DND-41 (cell line): ENCODE measurements at regions not wholly inside any gene's neighbourhood (a gene's known extent, or its start where the extent isn't known, plus 50 kb on each side); places are given as distances from the start of the nearest gene placed in this dataset.

Source experiments
- ATAC-seq: fragments of 200-7000 bp; cut with Tn5 transposase; 3 replicates; pipeline ENCODE4 v1.9.1; 2021; ENCODE audit warnings: low read depth; ENCODE audit not compliant: insufficient read depth
- DNase-seq: peaks from one replicate; pipeline ENCODE4 v3.0.0-alpha.2; 2020
- H2AFZ ChIP-seq: 2 replicates; pipeline ENCODE4 v1.6.0; 2012; ENCODE audit warnings: low read depth, low read length
- H3K27ac ChIP-seq: 2 replicates; pipeline ENCODE4 v1.5.1; 2012; ENCODE audit warnings: low read length, inconsistent platforms
- H3K27me3 ChIP-seq: fragments of 200-600 bp; sonication (generic); 2 replicates; pipeline ENCODE4 v1.6.0; 2012; ENCODE audit warnings: low read length, mild to moderate bottlenecking, inconsistent platforms; ENCODE audit not compliant: insufficient read depth, poor library complexity
- H3K36me3 ChIP-seq: 2 replicates; pipeline ENCODE4 v1.5.1; 2012; ENCODE audit warnings: low read length, inconsistent platforms; ENCODE audit not compliant: insufficient read depth
- H3K4me1 ChIP-seq: 2 replicates; pipeline ENCODE4 v1.5.1; 2012; ENCODE audit warnings: mild to moderate bottlenecking, low read length; ENCODE audit not compliant: insufficient read depth
- H3K4me2 ChIP-seq: 2 replicates; pipeline ENCODE4 v1.6.0; 2012; ENCODE audit warnings: mild to moderate bottlenecking, moderate library complexity, low read length, inconsistent platforms; ENCODE audit not compliant: insufficient read depth
- H3K4me3 ChIP-seq, 2 experiments: fragments of 200-600 bp in 1 of 2; shearing (Covaris generic) in 1 of 2; 2 replicates each; pipeline ENCODE4 v1.5.1; 2012 to 2016; ENCODE audit warnings: inconsistent platforms in 2 of 2, low read length in 2 of 2, mild to moderate bottlenecking in 2 of 2, low read depth in 1 of 2, moderate library complexity in 1 of 2
- H3K79me2 ChIP-seq: 2 replicates; pipeline ENCODE4 v1.6.0; 2012; ENCODE audit warnings: low read length, inconsistent platforms; ENCODE audit not compliant: insufficient read depth
- H3K9ac ChIP-seq: 2 replicates; pipeline ENCODE4 v1.6.0; 2012; ENCODE audit warnings: low read depth, mild to moderate bottlenecking, inconsistent platforms, low read length, moderate library complexity
- H3K9me3 ChIP-seq: 2 replicates; pipeline ENCODE4 v1.5.1; 2012; ENCODE audit warnings: low read length, moderate library complexity, mild to moderate bottlenecking, inconsistent platforms; ENCODE audit not compliant: insufficient read depth, severe bottlenecking
- H4K20me1 ChIP-seq: 2 replicates; pipeline ENCODE4 v1.6.0; 2012; ENCODE audit warnings: low read length; ENCODE audit not compliant: insufficient read depth
- EZH2 ChIP-seq: IDR thresholded peaks from 3 replicates; pipeline ENCODE4 v1.6.1; 2012; ENCODE audit warnings: borderline replicate concordance, low read depth, mild to moderate bottlenecking, moderate library complexity, low read length, inconsistent platforms; ENCODE audit not compliant: severe bottlenecking
- TF ChIP-seq, protein P1 (sequence below): IDR thresholded peaks from 2 replicates; pipeline ENCODE4 v1.5.1; 2012; ENCODE audit warnings: borderline replicate concordance, low read length, moderate library complexity, mild to moderate bottlenecking; ENCODE audit not compliant: poor library complexity, severe bottlenecking; ENCODE audit errors: extremely low read depth

DNA sequence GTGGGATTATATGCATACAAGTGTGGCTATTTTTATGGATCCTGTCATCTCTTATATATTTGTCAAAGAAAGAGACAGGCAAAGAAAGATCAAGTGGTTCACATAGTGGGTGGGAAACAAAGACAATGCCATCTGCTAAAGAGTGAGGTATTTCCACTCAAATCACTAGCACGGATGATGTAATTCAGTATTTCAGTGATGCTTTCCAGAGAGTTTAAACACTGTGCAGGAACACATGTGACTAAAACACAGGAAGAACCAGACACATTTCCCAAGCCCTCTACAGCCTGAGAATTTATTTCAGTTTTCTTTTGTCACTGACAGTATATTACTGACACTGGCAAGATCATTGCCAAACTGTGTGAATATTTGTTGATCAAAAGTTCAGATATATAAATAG lies 885.7 kb upstream of the CELF2 start:
- no peaks in the 10 kb centered on the region for H4K20me1 ChIP-seq
- no peak for DNase-seq
- no peak overlapping the region for H3K9ac ChIP-seq
- no peak for TF ChIP-seq EZH2
- TF ChIP-seq, protein P1, sequence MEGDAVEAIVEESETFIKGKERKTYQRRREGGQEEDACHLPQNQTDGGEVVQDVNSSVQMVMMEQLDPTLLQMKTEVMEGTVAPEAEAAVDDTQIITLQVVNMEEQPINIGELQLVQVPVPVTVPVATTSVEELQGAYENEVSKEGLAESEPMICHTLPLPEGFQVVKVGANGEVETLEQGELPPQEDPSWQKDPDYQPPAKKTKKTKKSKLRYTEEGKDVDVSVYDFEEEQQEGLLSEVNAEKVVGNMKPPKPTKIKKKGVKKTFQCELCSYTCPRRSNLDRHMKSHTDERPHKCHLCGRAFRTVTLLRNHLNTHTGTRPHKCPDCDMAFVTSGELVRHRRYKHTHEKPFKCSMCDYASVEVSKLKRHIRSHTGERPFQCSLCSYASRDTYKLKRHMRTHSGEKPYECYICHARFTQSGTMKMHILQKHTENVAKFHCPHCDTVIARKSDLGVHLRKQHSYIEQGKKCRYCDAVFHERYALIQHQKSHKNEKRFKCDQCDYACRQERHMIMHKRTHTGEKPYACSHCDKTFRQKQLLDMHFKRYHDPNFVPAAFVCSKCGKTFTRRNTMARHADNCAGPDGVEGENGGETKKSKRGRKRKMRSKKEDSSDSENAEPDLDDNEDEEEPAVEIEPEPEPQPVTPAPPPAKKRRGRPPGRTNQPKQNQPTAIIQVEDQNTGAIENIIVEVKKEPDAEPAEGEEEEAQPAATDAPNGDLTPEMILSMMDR = no peak
- no peaks in the 10 kb centered on the region for H3K27me3 ChIP-seq
- H3K4me3 ChIP-seq = no peak overlapping the region
- no peak overlapping the region for H3K4me2 ChIP-seq
- no peaks in the 10 kb centered on the region for H3K4me1 ChIP-seq
- no peak overlapping the region for H3K27ac ChIP-seq
- ATAC-seq = no peak
- H2AFZ ChIP-seq = no peak overlapping the region
- no peaks in the 10 kb centered on the region for H3K9me3 ChIP-seq
- H3K79me2 ChIP-seq = no peaks in the 10 kb centered on the region
- no peaks in the 10 kb centered on the region for H3K36me3 ChIP-seq

DNA sequence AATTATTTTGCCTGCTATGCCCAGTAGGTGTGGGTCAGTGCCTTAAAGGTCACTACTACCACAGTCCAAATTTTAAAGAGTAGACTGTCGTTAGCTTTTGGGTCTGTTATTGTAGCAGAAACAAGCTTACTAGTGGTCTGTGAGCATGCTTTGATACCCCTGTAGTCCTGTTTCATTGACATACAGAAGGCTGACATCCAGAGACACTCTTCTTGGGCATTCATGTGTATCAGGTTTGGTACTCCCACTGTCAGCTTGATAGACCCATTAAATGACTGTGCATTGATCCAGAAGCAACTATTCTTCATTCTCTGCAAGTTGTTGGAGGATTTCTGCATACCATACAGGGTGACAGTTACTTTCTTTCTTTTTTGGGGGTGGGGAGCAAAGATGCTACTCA lies 884.4 kb upstream of the CELF2 start:
- no peaks in the 10 kb centered on the region for H3K9me3 ChIP-seq
- no peak overlapping the region for H3K4me2 ChIP-seq
- H4K20me1 ChIP-seq = no peaks in the 10 kb centered on the region
- H3K79me2 ChIP-seq = no peaks in the 10 kb centered on the region
- ATAC-seq (no peak), DNase-seq (no peak)
- TF ChIP-seq, protein P1 = no peak
- no peak for TF ChIP-seq EZH2
- H3K9ac ChIP-seq = no peak overlapping the region
- no peak overlapping the region for H3K4me3 ChIP-seq
- no peak overlapping the region for H2AFZ ChIP-seq
- H3K36me3 ChIP-seq = no peaks in the 10 kb centered on the region
- peaks cover 3% of the 10 kb centered on the region for H3K4me1 ChIP-seq
- no peak overlapping the region for H3K27ac ChIP-seq
- no peaks in the 10 kb centered on the region for H3K27me3 ChIP-seq

DNA sequence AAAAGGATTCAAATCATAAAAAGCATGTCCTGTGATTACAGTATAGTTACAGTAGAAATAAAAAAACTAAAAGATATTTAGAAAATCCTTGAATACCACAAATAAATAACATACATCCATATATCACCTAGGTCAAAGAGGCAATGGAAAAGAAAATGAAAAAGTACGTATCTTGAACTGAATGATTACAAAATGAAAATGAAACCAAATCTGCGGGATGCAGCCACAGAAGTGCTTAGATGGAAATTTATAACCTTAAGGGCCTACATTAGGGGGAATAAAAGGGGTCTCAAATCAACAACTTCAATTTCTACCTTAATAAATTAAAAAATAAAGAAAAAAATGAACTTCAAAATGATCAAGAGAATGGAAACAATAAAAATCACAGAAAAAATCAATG lies 879.0 kb upstream of the CELF2 start:
- H3K4me1 ChIP-seq = peaks cover 11% of the 10 kb centered on the region
- H3K4me3 ChIP-seq = peak overlapping the region; percentile 12 to 49; a peak in 3 of 4 replicates
- no peaks in the 10 kb centered on the region for H3K9me3 ChIP-seq
- H4K20me1 ChIP-seq = no peaks in the 10 kb centered on the region
- ATAC-seq = peak; percentile 82
- no peaks in the 10 kb centered on the region for H3K36me3 ChIP-seq
- TF ChIP-seq, protein P1 = no peak
- TF ChIP-seq EZH2 = no peak
- peak overlapping the region; percentile 73 for H2AFZ ChIP-seq
- no peaks in the 10 kb centered on the region for H3K79me2 ChIP-seq
- no peaks in the 10 kb centered on the region for H3K27me3 ChIP-seq
- H3K4me2 ChIP-seq = peak overlapping the region; percentile 62
- peak overlapping the region; percentile 27 for H3K9ac ChIP-seq
- no peak overlapping the region; the same call in 1 of the 2 replicates for H3K27ac ChIP-seq
- DNase-seq = peak; percentile 14

DNA sequence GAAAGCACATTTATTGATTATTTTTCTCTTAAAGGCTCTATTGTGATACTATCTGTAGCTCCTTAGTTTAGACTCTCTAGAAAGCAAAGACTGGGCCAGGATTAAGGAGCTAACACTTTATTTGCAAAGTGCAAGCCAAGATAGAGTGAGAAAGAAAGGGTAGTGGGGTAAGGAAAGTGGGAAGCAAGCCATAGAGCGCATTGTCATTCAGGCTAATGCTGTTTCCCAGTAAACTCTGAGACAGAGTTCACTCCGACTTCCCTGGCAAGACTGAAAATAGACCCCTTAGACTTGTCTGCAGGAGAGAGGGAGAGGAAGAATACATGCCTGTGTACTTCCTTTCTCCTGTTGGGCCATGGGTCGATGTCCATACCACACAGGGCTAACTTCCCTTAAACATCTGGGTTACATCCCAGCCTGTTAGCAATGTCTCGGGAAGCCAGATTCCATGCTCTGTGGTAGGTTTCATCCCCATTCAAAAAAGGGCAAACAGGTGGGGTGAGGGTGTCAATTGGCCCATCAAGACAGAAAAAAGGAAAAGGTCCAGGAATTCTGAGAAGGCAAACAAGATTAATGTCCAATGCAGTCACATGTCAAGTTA lies 875.8 kb upstream of the CELF2 start:
- H3K4me1 ChIP-seq = peaks cover 11% of the 10 kb centered on the region
- ATAC-seq = no peak

More for the DNA sequence above, 875.8 kb upstream of the CELF2 start:
- no peaks in the 10 kb centered on the region for H3K79me2 ChIP-seq
- TF ChIP-seq, protein P1 = no peak
- TF ChIP-seq EZH2 = no peak
- H3K4me3 ChIP-seq = no peak overlapping the region
- no peak overlapping the region for H2AFZ ChIP-seq
- no peaks in the 10 kb centered on the region for H3K36me3 ChIP-seq
- H3K9ac ChIP-seq = no peak overlapping the region
- no peak for DNase-seq
- no peaks in the 10 kb centered on the region for H3K27me3 ChIP-seq
- no peak overlapping the region for H3K4me2 ChIP-seq
- H3K9me3 ChIP-seq = no peaks in the 10 kb centered on the region
- no peaks in the 10 kb centered on the region for H4K20me1 ChIP-seq
- no peak overlapping the region for H3K27ac ChIP-seq
